H1 (cell line): ENCODE measurements at regions not wholly inside any gene's neighbourhood (a gene's known extent, or its start where the extent isn't known, plus 50 kb on each side); places are given as distances from the start of the nearest gene placed in this dataset.

Experiments used
- CHD2 ChIP-seq: IDR thresholded peaks from 2 replicates; pipeline ENCODE4 v1.6.1; 2012; ENCODE audit warnings: low read length, improper control_type of control experiment
- EP300 ChIP-seq, 2 experiments: IDR thresholded peaks; 1 replicate in 1 of 2; 2 replicates in 1 of 2; pipeline ENCODE4 v1.6.1; 2011 to 2012; ENCODE audit warnings: low read depth in 2 of 2, low read length in 2 of 2, mild to moderate bottlenecking in 2 of 2, borderline replicate concordance in 1 of 2, inconsistent platforms in 1 of 2, moderate library complexity in 1 of 2
- HDAC2 ChIP-seq, 2 experiments: fragments of 300-600 bp in 1 of 2; sonication (generic) in 1 of 2; IDR thresholded peaks; 2 replicates each; pipeline ENCODE4 v1.6.1; 2011 to 2012; ENCODE audit warnings: low read depth in 2 of 2, low read length in 2 of 2, mild to moderate bottlenecking in 2 of 2, moderate library complexity in 2 of 2, borderline replicate concordance in 1 of 2, inconsistent platforms in 1 of 2
- POLR2A ChIP-seq, 2 experiments: IDR thresholded peaks; 1 replicate in 1 of 2; 2 replicates in 1 of 2; pipeline ENCODE4 v1.6.1; 2011; ENCODE audit warnings: low read depth in 2 of 2, low read length in 2 of 2, mild to moderate bottlenecking in 2 of 2; ENCODE audit errors: control extremely low read depth in 1 of 2
- RAD21 ChIP-seq, 2 experiments: IDR thresholded peaks in 1 of 2; conservative IDR thresholded peaks in 1 of 2; 2 replicates each; pipeline ENCODE4 v1.6.1; 2011; ENCODE audit warnings: low read depth in 2 of 2, low read length in 2 of 2, improper control_type of control experiment in 1 of 2, inconsistent platforms in 1 of 2, mild to moderate bottlenecking in 1 of 2, moderate library complexity in 1 of 2
- SRF ChIP-seq: IDR thresholded peaks from 2 replicates; pipeline ENCODE4 v1.6.1; 2011; ENCODE audit warnings: mild to moderate bottlenecking, low read depth, low read length, moderate library complexity
- TF ChIP-seq, protein P1 (sequence below), 3 experiments: IDR thresholded peaks; 1 replicate in 2 of 3; 2 replicates in 1 of 3; pipeline versions ENCODE4 v1.5.1 to v1.6.1; 2011; ENCODE audit warnings: low read length in 3 of 3, mild to moderate bottlenecking in 3 of 3, inconsistent platforms in 2 of 3, low read depth in 1 of 3, moderate library complexity in 1 of 3; ENCODE audit not compliant: insufficient read depth in 1 of 3; ENCODE audit errors: control extremely low read depth in 1 of 3

DNA sequence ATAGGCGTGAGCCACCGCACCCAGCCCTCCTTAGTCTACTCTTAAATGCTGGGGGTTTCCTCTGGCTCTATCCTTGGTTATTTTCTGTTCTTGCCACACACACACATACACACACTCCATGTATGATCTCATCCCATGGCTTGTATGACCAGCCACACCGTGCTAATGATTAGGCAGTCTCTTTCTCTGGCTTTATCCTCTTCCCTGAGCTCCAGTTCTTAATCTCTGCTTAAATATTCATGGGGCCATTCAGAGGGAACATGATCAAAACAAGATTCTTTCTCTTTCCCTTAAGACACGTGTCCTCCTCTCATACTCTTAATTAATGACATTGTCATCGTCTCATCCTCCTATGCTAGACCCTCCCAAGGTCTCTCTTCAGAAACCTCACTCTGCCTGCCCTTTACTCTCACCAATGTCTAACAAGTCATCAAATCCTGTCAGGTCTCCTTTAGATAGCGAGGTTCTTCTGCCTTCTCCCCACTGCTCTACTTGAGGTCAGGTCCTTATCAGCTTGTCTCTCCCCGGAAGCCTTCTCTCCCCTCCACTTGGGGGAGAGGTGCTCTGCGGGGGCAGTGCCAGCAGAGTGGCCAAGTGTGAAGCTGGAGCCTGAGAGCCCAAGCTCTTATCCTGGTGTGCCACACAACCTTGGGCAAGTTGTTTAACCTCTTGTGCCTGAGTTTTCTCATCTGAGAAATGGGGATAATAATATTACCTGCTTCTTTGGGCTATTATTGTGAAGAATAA, 83.0 kb upstream of the GNG12 start:
- TF ChIP-seq EP300 (IDR thresholded peaks at IDR 0.05; ENCODE audit: borderline replicate concordance in 1 of 2, low read depth in 2 of 2, low read length in 2 of 2) (no peak), RAD21 (IDR thresholded peaks at IDR 0.05 in 1 of 2, conservative IDR thresholded peaks at IDR 0.05 in 1 of 2; ENCODE audit: low read depth in 2 of 2, low read length in 2 of 2) (no peak), SRF (no peak), CHD2 (no peak), POLR2A (IDR thresholded peaks at IDR 0.05; ENCODE audit: control extremely low read depth in 1 of 2, low read depth in 2 of 2, low read length in 2 of 2) (no peak), HDAC2 (IDR thresholded peaks at IDR 0.05; ENCODE audit: borderline replicate concordance in 1 of 2, low read depth in 2 of 2, low read length in 2 of 2) (no peak)
- TF ChIP-seq, protein P1, sequence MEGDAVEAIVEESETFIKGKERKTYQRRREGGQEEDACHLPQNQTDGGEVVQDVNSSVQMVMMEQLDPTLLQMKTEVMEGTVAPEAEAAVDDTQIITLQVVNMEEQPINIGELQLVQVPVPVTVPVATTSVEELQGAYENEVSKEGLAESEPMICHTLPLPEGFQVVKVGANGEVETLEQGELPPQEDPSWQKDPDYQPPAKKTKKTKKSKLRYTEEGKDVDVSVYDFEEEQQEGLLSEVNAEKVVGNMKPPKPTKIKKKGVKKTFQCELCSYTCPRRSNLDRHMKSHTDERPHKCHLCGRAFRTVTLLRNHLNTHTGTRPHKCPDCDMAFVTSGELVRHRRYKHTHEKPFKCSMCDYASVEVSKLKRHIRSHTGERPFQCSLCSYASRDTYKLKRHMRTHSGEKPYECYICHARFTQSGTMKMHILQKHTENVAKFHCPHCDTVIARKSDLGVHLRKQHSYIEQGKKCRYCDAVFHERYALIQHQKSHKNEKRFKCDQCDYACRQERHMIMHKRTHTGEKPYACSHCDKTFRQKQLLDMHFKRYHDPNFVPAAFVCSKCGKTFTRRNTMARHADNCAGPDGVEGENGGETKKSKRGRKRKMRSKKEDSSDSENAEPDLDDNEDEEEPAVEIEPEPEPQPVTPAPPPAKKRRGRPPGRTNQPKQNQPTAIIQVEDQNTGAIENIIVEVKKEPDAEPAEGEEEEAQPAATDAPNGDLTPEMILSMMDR (IDR thresholded peaks at IDR 0.05; ENCODE audit: control extremely low read depth in 1 of 3, insufficient read depth in 1 of 3, low read depth in 1 of 3, low read length in 3 of 3): no peak
